ENCODE measurements at regions not wholly inside any gene's neighbourhood (a gene's known extent, or its start where the extent isn't known, plus 50 kb on each side); places are given as distances from the start of the nearest gene placed in this dataset.
"Not testable (repeated sequence)": the region's sequence is repeated elsewhere in the genome, so short reads cannot be mapped to it uniquely, and the experiment has no call there.

- no peak for DNase-seq
- Mint-ChIP-seq H3K9me3 (no peaks in the 10 kb centered on the region), H3K4me3 (no peak overlapping the region), H3K4me1 (ENCODE audit: low read depth) (no peaks in the 10 kb centered on the region), H3K27ac (no peak overlapping the region), H3K27me3 (peaks cover 7% of the 10 kb centered on the region), H3K36me3 (ENCODE audit: low read depth) (no peaks in the 10 kb centered on the region)
Observed at GRCh38 chr9:38131729-38132128, 62.7 kb upstream of the SHB start.

- DNase-seq: no peak
- H3K4me1 Mint-ChIP-seq (ENCODE audit: low read depth): no peaks in the 10 kb centered on the region
- no peaks in the 10 kb centered on the region for H3K9me3 Mint-ChIP-seq
- H3K36me3 Mint-ChIP-seq (ENCODE audit: low read depth): no peaks in the 10 kb centered on the region
- peaks cover 16% of the 10 kb centered on the region for H3K27me3 Mint-ChIP-seq
- H3K27ac Mint-ChIP-seq: no peak overlapping the region
- H3K4me3 Mint-ChIP-seq: no peak overlapping the region
Observed at GRCh38 chr9:38130724-38131123, 61.7 kb upstream of the SHB start.

GRCh38 chr9:38129366-38129765, 60.3 kb upstream of the SHB start:
- Mint-ChIP-seq H3K9me3 (no peaks in the 10 kb centered on the region), H3K27me3 (peaks cover 14% of the 10 kb centered on the region), H3K36me3 (ENCODE audit: low read depth) (no peaks in the 10 kb centered on the region), H3K4me3 (no peak overlapping the region), H3K27ac (no peak overlapping the region), H3K4me1 (ENCODE audit: low read depth) (no peaks in the 10 kb centered on the region)
- no peak for DNase-seq

GRCh38 chr9:38128752-38129270, 59.8 kb upstream of the SHB start:
- Mint-ChIP-seq H3K36me3 (ENCODE audit: low read depth) (no peaks in the 10 kb centered on the region), H3K4me1 (ENCODE audit: low read depth) (no peaks in the 10 kb centered on the region), H3K27me3 (peaks cover 14% of the 10 kb centered on the region), H3K9me3 (no peaks in the 10 kb centered on the region), H3K4me3 (no peak overlapping the region), H3K27ac (no peak overlapping the region)
- DNase-seq: no peak

- H3K4me3 Mint-ChIP-seq: no peak overlapping the region
- no peak for DNase-seq
- H3K27ac Mint-ChIP-seq: no peak overlapping the region
- peaks cover 14% of the 10 kb centered on the region for H3K27me3 Mint-ChIP-seq
- H3K4me1 Mint-ChIP-seq (ENCODE audit: low read depth): no peaks in the 10 kb centered on the region
- H3K36me3 Mint-ChIP-seq (ENCODE audit: low read depth): no peaks in the 10 kb centered on the region
- H3K9me3 Mint-ChIP-seq: no peaks in the 10 kb centered on the region
Observed at GRCh38 chr9:38127271-38127839, 58.3 kb upstream of the SHB start.

- H3K4me1 Mint-ChIP-seq (ENCODE audit: low read depth): no peaks in the 10 kb centered on the region
- DNase-seq: no peak
- H3K27ac Mint-ChIP-seq: no peak overlapping the region
- no peak overlapping the region for H3K4me3 Mint-ChIP-seq
- H3K27me3 Mint-ChIP-seq: peaks cover 14% of the 10 kb centered on the region
- H3K36me3 Mint-ChIP-seq (ENCODE audit: low read depth): no peaks in the 10 kb centered on the region
- H3K9me3 Mint-ChIP-seq: no peaks in the 10 kb centered on the region
Observed at GRCh38 chr9:38126730-38127129, 57.7 kb upstream of the SHB start.

- Mint-ChIP-seq H3K4me3 (no peak overlapping the region), H3K27ac (no peak overlapping the region), H3K36me3 (ENCODE audit: low read depth) (no peaks in the 10 kb centered on the region), H3K4me1 (ENCODE audit: low read depth) (no peaks in the 10 kb centered on the region), H3K9me3 (no peaks in the 10 kb centered on the region), H3K27me3 (peaks cover 14% of the 10 kb centered on the region)
- no peak for DNase-seq
Observed at GRCh38 chr9:38125889-38126288, 56.9 kb upstream of the SHB start.

GRCh38 chr9:38123359-38123758, 54.3 kb upstream of the SHB start:
- not testable (repeated sequence) for H3K4me1 Mint-ChIP-seq (ENCODE audit: low read depth); H3K27ac Mint-ChIP-seq; H3K9me3 Mint-ChIP-seq; DNase-seq; H3K4me3 Mint-ChIP-seq; H3K36me3 Mint-ChIP-seq (ENCODE audit: low read depth)
- peaks cover 14% of the 10 kb centered on the region for H3K27me3 Mint-ChIP-seq

- Mint-ChIP-seq H3K27me3 (peaks cover 10% of the 10 kb centered on the region), H3K9me3 (no peaks in the 10 kb centered on the region), H3K36me3 (ENCODE audit: low read depth) (no peaks in the 10 kb centered on the region), H3K4me3 (no peak overlapping the region), H3K27ac (no peak overlapping the region), H3K4me1 (ENCODE audit: low read depth) (no peaks in the 10 kb centered on the region)
- DNase-seq: no peak
Observed at GRCh38 chr9:38120961-38121360, 51.9 kb upstream of the SHB start.

- Mint-ChIP-seq H3K27ac (no peak overlapping the region), H3K4me1 (ENCODE audit: low read depth) (no peaks in the 10 kb centered on the region), H3K4me3 (no peak overlapping the region), H3K36me3 (ENCODE audit: low read depth) (no peaks in the 10 kb centered on the region), H3K9me3 (no peaks in the 10 kb centered on the region), H3K27me3 (peaks cover 10% of the 10 kb centered on the region)
- DNase-seq: no peak
Observed at GRCh38 chr9:38119560-38120236, 50.7 kb upstream of the SHB start.

GRCh38 chr9:38118862-38119438, 49.9 kb upstream of the SHB start:
- no peak for DNase-seq
- Mint-ChIP-seq H3K9me3 (no peaks in the 10 kb centered on the region), H3K4me3 (no peak overlapping the region), H3K27ac (no peak overlapping the region), H3K36me3 (ENCODE audit: low read depth) (no peaks in the 10 kb centered on the region), H3K4me1 (ENCODE audit: low read depth) (no peaks in the 10 kb centered on the region), H3K27me3 (peaks cover 7% of the 10 kb centered on the region)
